ENCODE measurements at regions not wholly inside any gene's neighbourhood (a gene's known extent, or its start where the extent isn't known, plus 50 kb on each side); places are given as distances from the start of the nearest gene placed in this dataset.

- TF ChIP-seq FOS (IDR thresholded peaks at IDR 0.05; ENCODE audit: low read depth, low read length), result no peak
- TF ChIP-seq MAZ (IDR thresholded peaks at IDR 0.05; ENCODE audit: borderline replicate concordance, low read depth, low read length), result no peak
- TF ChIP-seq CTCF (conservative IDR thresholded peaks at IDR 0.05; ENCODE audit: low read depth, low read length), result no peak
These were observed 326.9 kb upstream of the UBE2E3 start for GRCh38 chr2:180653481-180653880.
